AG20443 (cell line): ENCODE measurements at regions not wholly inside any gene's neighbourhood (a gene's known extent, or its start where the extent isn't known, plus 50 kb on each side); places are given as distances from the start of the nearest gene placed in this dataset.

Experiments used
- DNase-seq: peaks from one replicate; pipeline ENCODE4 v3.0.0; 2012; ENCODE audit warnings: low spot score, mixed read lengths

DNA sequence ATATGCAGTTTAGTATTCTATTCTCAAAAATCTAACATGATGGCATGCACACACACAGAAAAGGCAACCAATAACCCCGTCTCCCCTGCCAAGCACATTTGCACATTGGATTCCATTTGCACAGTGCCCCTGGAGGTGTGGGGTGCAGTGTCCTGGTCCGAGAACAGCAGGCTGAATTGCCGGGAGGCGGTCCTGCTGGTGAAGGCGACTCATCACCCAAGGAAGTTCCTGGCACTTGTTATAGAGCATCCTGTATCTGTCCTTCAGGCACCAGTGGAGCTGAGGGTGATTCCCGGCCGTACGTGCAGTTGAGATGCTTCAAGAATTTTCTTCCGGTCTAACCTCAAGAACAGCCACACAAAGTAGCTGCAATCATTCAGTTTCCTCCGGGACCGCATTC lies 73.0 kb upstream of the RAB12 start:
- DNase-seq = no peak

- DNase-seq = no peak
Measured at GRCh38 chr18:8536922-8537321, 72.3 kb upstream of the RAB12 start.

DNA sequence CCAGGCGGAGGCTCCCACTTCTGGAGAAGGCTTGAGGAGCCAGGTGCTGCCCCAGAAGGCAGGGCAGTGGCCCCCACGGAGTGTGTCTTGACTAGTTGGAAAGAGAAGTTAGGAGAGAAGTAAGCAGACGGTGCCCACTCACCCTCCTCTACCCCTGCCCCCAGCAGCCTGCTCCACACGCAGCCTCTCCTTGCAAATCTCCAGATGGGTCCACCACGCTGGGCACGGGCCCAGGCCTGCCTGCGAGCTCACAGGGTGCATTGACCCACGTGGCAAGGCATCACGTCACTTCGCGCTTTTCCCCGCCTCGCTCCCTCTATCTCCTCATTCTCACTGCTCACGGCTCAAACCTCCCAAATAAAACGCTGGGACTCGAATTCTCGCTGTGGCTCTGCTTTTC lies 71.8 kb upstream of the RAB12 start:
- DNase-seq = no peak

DNA sequence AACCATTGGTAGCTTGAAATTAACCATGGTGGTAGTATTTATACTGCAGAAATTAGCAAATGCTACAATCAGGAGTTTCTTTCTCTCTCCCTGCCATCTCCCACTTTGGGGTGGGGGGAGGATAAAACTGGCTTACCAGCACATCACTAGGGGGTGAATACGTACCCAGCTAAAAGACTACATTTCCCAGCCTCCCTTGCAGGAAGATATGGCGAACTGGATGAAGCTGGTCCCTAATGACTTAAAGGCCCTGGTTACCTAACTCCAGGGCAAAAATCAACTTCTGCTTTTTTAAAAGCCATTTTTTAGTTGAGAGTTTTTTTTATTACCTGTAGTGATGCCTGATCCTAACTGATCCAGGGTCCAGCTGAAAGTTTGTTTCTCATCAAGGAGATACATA lies 70.3 kb upstream of the RAB12 start:
- no peak for DNase-seq

DNA sequence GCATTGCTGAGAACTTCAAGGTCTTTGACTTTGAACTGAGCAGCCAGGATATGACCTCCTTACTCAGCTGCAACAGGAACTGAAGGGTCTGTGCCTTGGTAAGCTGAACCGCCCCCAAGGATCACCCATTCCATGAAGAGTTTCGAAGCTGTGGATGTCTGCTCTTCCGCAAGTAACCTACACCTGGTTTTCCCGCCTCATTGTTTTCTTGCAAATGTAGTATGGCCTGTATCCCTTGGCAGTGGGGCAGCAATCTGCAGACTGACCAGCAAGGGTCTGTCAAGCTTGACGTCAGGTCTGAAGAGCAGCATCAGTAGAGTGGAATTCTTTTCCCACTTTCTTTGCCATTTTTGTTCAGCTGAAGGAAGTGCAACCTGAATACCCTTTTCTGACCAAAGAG lies 62.6 kb upstream of the RAB12 start:
- DNase-seq = no peak

- peak; percentile 62 for DNase-seq
Measured at GRCh38 chr18:8548186-8548585, 61.1 kb upstream of the RAB12 start.

DNA sequence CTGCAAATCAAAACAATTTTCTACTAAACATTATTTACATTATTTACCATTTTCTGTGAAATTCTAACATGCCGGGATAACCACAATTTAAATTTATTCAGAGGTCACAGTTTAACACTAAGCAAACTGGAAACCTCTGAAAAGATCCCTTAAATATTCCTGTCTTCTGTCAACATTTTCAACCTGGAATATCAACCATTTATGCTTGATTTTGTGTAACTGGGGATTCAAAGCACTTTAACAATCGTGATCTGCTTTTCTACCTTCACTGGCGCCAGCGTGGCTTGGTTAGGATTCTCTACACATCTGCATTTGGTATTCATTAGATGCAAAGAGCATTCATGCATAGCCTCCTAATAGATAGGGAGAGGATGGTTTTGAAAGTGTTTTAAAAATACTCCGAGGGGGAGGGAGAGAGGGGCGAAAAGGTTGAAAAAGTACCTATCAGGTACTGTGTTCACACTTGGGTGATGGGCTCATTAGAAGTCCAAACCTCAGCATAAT lies 59.9 kb upstream of the RAB12 start:
- DNase-seq = no peak

DNA sequence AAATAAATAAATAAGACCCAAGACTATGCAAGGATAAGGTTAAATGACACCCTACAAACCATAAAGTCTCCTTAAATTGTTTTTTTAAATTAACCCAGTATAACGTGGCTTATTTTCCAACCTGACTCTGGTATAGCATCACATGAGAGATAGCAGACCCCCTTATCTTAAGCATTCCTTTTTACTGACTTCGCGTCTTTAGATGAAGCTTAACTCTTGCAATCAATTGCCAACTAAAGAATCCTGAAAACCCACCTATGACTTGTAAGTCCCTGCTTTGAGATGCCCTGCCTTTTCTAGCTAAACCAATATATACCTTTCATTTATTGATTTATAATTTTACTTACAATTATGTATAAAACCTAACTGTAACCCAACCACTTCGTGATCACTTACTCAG lies 57.1 kb upstream of the RAB12 start:
- DNase-seq = no peak

GRCh38 chr18:8554354-8554753 lies 54.9 kb upstream of the RAB12 start:
- no peak for DNase-seq

DNA sequence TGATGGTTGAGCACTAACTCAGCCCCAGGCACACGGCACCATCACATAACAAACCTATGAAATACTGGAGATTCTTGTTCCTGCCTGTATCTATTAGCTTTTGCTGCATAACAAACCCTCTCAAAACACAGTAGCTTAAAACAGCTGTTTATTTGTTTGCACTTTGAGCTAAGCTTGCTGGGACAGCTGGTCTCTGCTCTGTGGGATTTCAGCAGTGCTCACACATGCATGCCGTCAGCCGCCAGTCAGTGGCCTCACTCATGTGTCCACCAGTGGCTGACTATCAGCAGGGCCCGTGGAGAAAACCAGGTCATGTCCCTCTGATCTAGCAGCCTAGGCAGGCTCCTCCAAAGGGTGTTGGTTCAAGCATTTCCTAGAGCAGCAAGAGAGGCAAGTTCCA lies 52.8 kb upstream of the RAB12 start:
- no peak for DNase-seq
